Tibial nerve (tissue), 4 donors: ENCODE measurements at regions not wholly inside any gene's neighbourhood (a gene's known extent, or its start where the extent isn't known, plus 50 kb on each side); places are given as distances from the start of the nearest gene placed in this dataset.

Source experiments
- DNase-seq, 2 donors: peaks; one replicate each; pipeline ENCODE4 v3.0.0-alpha.2; 2019; ENCODE audit warnings: low spot score in 2 of 2
- H3K27ac ChIP-seq, 4 donors: fragments of 200-600 bp; sonication (generic) in 3 of 4; one replicate each; pipeline ENCODE4 v1.5.1; 2017 to 2019; ENCODE audit warnings: mild to moderate bottlenecking in 1 of 4
- H3K27me3 ChIP-seq, 2 donors: fragments of 200-600 bp; sonication (generic) in 1 of 2; one replicate each; pipeline versions ENCODE4 v1.5.1 to v1.6.0; 2017 to 2019
- H3K36me3 ChIP-seq, 3 donors: fragments of 200-600 bp; sonication (generic); one replicate each; pipeline ENCODE4 v1.5.1; 2018 to 2019
- H3K4me1 ChIP-seq, 4 donors: fragments of 200-600 bp; sonication (generic) in 3 of 4; one replicate each; pipeline ENCODE4 v1.5.1; 2017 to 2019
- H3K4me3 ChIP-seq, 4 donors: fragments of 200-600 bp; sonication (generic) in 3 of 4; one replicate each; pipeline ENCODE4 v1.5.1; 2017 to 2019; ENCODE audit warnings: mild to moderate bottlenecking in 1 of 4, moderate library complexity in 1 of 4
- H3K9me3 ChIP-seq, 4 donors: fragments of 200-600 bp; sonication (generic) in 3 of 4; one replicate each; pipeline ENCODE4 v1.5.1; 2017 to 2019
- CTCF ChIP-seq, 5 experiments: fragments of 200-600 bp in 3 of 5; fragments of 450-650 bp in 2 of 5; sonication (generic) in 3 of 5; IDR thresholded peaks; one replicate each; pipeline ENCODE4 v1.5.1; 2016 to 2019; ENCODE audit warnings: antibody characterized with exemption in 5 of 5, mild to moderate bottlenecking in 3 of 5, moderate library complexity in 2 of 5
- EP300 ChIP-seq, 2 donors: sonication (generic); formaldehyde crosslinking; IDR thresholded peaks; one replicate each; pipeline ENCODE4 v1.6.1; 2017; ENCODE audit warnings: antibody characterized with exemption in 2 of 2, mild to moderate bottlenecking in 1 of 2
- POLR2A ChIP-seq, 2 donors: fragments of 450-650 bp; IDR thresholded peaks; one replicate each; pipeline ENCODE4 v1.6.1; 2017; ENCODE audit warnings: antibody characterized with exemption in 2 of 2, mild to moderate bottlenecking in 2 of 2, moderate library complexity in 2 of 2
- WGBS, 2 donors: methylation state at CpG; one replicate each; pipeline ENCODE4 v1.1.5; 2018; 5-methylcytosine and 5-hydroxymethylcytosine counted together

- DNase-seq: no peak
- Histone ChIP-seq H3K4me1 (peaks cover 0 to 6% (median 0%) of the 10 kb centered on the region in 4 donors), H3K27ac (no peak overlapping the region), H3K4me3 (no peak overlapping the region), H3K9me3 (no peaks in the 10 kb centered on the region), H3K27me3 (no peaks in the 10 kb centered on the region), H3K36me3 (no peaks in the 10 kb centered on the region)
- 83 to 90% methylated on average over 3 of the region's 3 CpGs for WGBS, 2 donors
- TF ChIP-seq CTCF (IDR thresholded peaks at IDR 0.05): no peak
- no peak for TF ChIP-seq EP300 (IDR thresholded peaks at IDR 0.05)
- TF ChIP-seq POLR2A (IDR thresholded peaks at IDR 0.05): no peak
Observed at GRCh38 chr6:21381331-21381963, 212.1 kb upstream of the SOX4 start.

GRCh38 chr6:21382821-21383449, 210.6 kb upstream of the SOX4 start:
- 61 to 62% methylated on average over 12 of the region's 12 CpGs for WGBS, 2 donors
- no peaks in the 10 kb centered on the region for H3K9me3 ChIP-seq
- TF ChIP-seq CTCF (IDR thresholded peaks at IDR 0.05) (no peak), POLR2A (IDR thresholded peaks at IDR 0.05) (no peak), EP300 (IDR thresholded peaks at IDR 0.05) (no peak)
- no peaks in the 10 kb centered on the region for H3K27me3 ChIP-seq
- H3K36me3 ChIP-seq: no peaks in the 10 kb centered on the region
- H3K27ac ChIP-seq: no peak overlapping the region
- DNase-seq: no peak
- peaks cover 0 to 6% (median 0%) of the 10 kb centered on the region in 4 donors for H3K4me1 ChIP-seq
- no peak overlapping the region for H3K4me3 ChIP-seq

- WGBS, 2 donors: 84 to 85% methylated on average over 16 to 17 of the region's 17 CpGs
- peaks cover 0 to 6% (median 0%) of the 10 kb centered on the region in 4 donors for H3K4me1 ChIP-seq
- peak overlapping the region in 2 of 4 donors; percentile 31 to 71 for H3K27ac ChIP-seq
- no peak for DNase-seq
- no peaks in the 10 kb centered on the region for H3K9me3 ChIP-seq
- H3K27me3 ChIP-seq: no peaks in the 10 kb centered on the region
- TF ChIP-seq POLR2A (IDR thresholded peaks at IDR 0.05) (no peak), EP300 (IDR thresholded peaks at IDR 0.05) (no peak), CTCF (IDR thresholded peaks at IDR 0.05) (no peak)
- H3K4me3 ChIP-seq: no peak overlapping the region
- no peaks in the 10 kb centered on the region for H3K36me3 ChIP-seq
Observed at GRCh38 chr6:21383450-21384085, 210.0 kb upstream of the SOX4 start.

GRCh38 chr6:21384216-21384615, 209.3 kb upstream of the SOX4 start:
- H3K27ac ChIP-seq: peak overlapping the region in 2 of 4 donors; percentile 31 to 71
- TF ChIP-seq CTCF (IDR thresholded peaks at IDR 0.05) (no peak), EP300 (IDR thresholded peaks at IDR 0.05) (no peak), POLR2A (IDR thresholded peaks at IDR 0.05) (no peak)
- WGBS, 2 donors: 60 to 62% methylated on average over 8 of the region's 8 CpGs

GRCh38 chr6:21386744-21387143, 206.8 kb upstream of the SOX4 start:
- Histone ChIP-seq H3K9me3 (no peaks in the 10 kb centered on the region), H3K27me3 (no peaks in the 10 kb centered on the region), H3K27ac (no peak overlapping the region), H3K4me1 (peaks cover 0 to 6% (median 0%) of the 10 kb centered on the region in 4 donors), H3K36me3 (no peaks in the 10 kb centered on the region), H3K4me3 (no peak overlapping the region)
- WGBS, 2 donors: 78 to 90% methylated on average over 2 of the region's 2 CpGs
- TF ChIP-seq POLR2A (IDR thresholded peaks at IDR 0.05): no peak
- TF ChIP-seq CTCF (IDR thresholded peaks at IDR 0.05): no peak
- no peak for TF ChIP-seq EP300 (IDR thresholded peaks at IDR 0.05)
- no peak for DNase-seq

More at GRCh38 chr6:21384216-21384615, 209.3 kb upstream of the SOX4 start:
- no peaks in the 10 kb centered on the region for H3K9me3 ChIP-seq
- H3K36me3 ChIP-seq: no peaks in the 10 kb centered on the region
- no peaks in the 10 kb centered on the region for H3K27me3 ChIP-seq
- no peak overlapping the region for H3K4me3 ChIP-seq
- DNase-seq: no peak
- peaks cover 0 to 6% (median 0%) of the 10 kb centered on the region in 4 donors for H3K4me1 ChIP-seq
